WI38 (cell line): ENCODE measurements at regions not wholly inside any gene's neighbourhood (a gene's known extent, or its start where the extent isn't known, plus 50 kb on each side); places are given as distances from the start of the nearest gene placed in this dataset.

Experiments
- H3K4me3 ChIP-seq: 2 replicates; pipeline ENCODE4 v1.5.1; 2011; ENCODE audit warnings: low read depth, mild to moderate bottlenecking, control low read depth, low read length
- TF ChIP-seq, protein P1 (sequence below): IDR thresholded peaks from 2 replicates; pipeline ENCODE4 v1.5.1; 2012; ENCODE audit warnings: low read depth, mild to moderate bottlenecking, control low read depth, low read length

- H3K4me3 ChIP-seq, result no peak overlapping the region
- TF ChIP-seq, protein P1, sequence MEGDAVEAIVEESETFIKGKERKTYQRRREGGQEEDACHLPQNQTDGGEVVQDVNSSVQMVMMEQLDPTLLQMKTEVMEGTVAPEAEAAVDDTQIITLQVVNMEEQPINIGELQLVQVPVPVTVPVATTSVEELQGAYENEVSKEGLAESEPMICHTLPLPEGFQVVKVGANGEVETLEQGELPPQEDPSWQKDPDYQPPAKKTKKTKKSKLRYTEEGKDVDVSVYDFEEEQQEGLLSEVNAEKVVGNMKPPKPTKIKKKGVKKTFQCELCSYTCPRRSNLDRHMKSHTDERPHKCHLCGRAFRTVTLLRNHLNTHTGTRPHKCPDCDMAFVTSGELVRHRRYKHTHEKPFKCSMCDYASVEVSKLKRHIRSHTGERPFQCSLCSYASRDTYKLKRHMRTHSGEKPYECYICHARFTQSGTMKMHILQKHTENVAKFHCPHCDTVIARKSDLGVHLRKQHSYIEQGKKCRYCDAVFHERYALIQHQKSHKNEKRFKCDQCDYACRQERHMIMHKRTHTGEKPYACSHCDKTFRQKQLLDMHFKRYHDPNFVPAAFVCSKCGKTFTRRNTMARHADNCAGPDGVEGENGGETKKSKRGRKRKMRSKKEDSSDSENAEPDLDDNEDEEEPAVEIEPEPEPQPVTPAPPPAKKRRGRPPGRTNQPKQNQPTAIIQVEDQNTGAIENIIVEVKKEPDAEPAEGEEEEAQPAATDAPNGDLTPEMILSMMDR, result no peak
Measured at GRCh38 chr13:72431981-72432682, 295.3 kb downstream of the MZT1 start.

DNA sequence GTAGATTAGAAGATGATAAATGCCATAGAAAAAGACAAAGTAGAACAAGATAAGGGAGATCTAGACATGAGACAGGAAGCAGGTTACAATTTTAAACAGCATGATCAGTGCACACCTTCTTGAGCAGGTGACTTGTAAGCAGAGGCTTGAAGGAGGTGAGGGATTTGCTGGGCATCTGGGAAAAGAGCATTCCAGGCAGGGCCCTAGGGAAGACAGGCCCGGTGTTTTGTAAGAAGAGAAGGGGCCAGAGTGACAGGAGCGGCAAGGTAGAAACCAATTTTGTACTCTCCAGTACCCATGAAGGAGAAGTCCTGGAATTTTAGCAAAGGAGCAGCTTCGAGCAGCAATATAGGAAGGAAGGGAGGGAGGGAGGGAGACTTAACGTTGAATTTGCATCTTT lies 296.5 kb downstream of the MZT1 start:
- TF ChIP-seq, protein P1, result no peak
- H3K4me3 ChIP-seq, result no peak overlapping the region

GRCh38 chr13:72427757-72428528 lies 299.5 kb downstream of the MZT1 start:
- no peak overlapping the region for H3K4me3 ChIP-seq
- TF ChIP-seq, protein P1, result no peak

- no peak overlapping the region for H3K4me3 ChIP-seq
- TF ChIP-seq, protein P1, result no peak
Measured at GRCh38 chr13:72424059-72424458, 303.4 kb downstream of the MZT1 start.

GRCh38 chr13:72415817-72416216 lies 311.6 kb downstream of the MZT1 start:
- TF ChIP-seq, protein P1, result no peak
- no peak overlapping the region for H3K4me3 ChIP-seq

DNA sequence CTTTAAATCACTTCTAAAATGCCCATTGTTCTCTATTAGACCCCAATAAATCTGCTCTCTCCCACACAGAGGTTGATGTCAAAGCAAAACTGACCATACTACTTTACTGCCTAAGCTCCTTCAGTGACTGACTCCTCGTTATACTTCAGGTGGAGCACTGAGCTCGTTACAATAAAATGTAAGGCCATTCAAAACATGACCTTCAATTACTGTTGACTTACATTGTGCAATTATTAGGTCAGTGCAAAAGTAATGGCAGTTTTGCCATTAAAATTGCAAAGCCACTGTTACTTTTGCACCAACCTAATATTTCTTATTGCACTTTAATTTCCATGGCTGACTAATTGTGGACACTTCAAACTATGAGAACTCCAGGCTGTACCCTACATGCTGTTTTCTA lies 314.9 kb downstream of the MZT1 start:
- H3K4me3 ChIP-seq, result no peak overlapping the region
- TF ChIP-seq, protein P1, result no peak

DNA sequence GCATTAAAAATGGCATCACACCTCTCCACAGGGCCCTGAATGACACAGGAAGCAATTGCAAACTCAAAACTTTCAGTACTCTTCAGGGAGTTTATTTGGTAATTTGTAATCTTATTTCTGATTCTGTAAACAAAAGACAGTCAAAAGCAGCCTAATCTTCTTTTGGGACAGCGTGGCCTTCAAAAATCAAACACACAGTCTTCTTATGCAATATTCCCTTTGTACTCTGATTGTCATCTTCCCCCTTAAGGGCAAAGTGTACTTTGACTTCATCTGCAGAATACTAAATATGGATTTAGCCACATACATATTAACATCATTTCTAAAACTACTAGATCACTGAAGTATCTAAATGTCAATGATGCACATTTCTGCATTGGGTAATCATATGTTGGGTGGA lies 322.0 kb downstream of the MZT1 start:
- TF ChIP-seq, protein P1, result no peak
- H3K4me3 ChIP-seq, result no peak overlapping the region
